GM23338 (cell line): ENCODE measurements at regions not wholly inside any gene's neighbourhood (a gene's known extent, or its start where the extent isn't known, plus 50 kb on each side); places are given as distances from the start of the nearest gene placed in this dataset.

Experiments used
- ATAC-seq: fragments of 200-7000 bp; cut with Tn5 transposase; 3 replicates; pipeline ENCODE4 v1.9.1; 2020
- DNase-seq: peaks from one replicate; pipeline ENCODE4 v3.0.0-alpha.2; 2015; ENCODE audit warnings: low spot score
- H2AFZ ChIP-seq: fragments of 200-600 bp; sonication (generic); 2 replicates; pipeline ENCODE4 v1.8.0; 2016; ENCODE audit warnings: antibody characterized with exemption, mild to moderate bottlenecking, moderate library complexity
- H3F3A ChIP-seq: fragments of 200-600 bp; sonication (generic); replicated peaks from 2 replicates; pipeline ENCODE4 v1.8.0; 2017; ENCODE audit warnings: antibody characterized with exemption, mixed run types, low read depth
- H3K27ac ChIP-seq: fragments of 200-600 bp; sonication (generic); 2 replicates; pipeline ENCODE4 v1.6.1; 2016; ENCODE audit warnings: low read depth
- H3K27me3 ChIP-seq: fragments of 200-600 bp; sonication (generic); 2 replicates; pipeline ENCODE4 v1.8.0; 2016; ENCODE audit warnings: mild to moderate bottlenecking, mixed run types, moderate library complexity; ENCODE audit not compliant: insufficient read depth
- H3K36me3 ChIP-seq: fragments of 200-600 bp; sonication (generic); 2 replicates; pipeline ENCODE4 v1.8.0; 2016; ENCODE audit warnings: mild to moderate bottlenecking; ENCODE audit not compliant: insufficient read depth
- H3K4me1 ChIP-seq: fragments of 200-600 bp; sonication (generic); 2 replicates; pipeline ENCODE4 v1.8.0; 2016; ENCODE audit warnings: mild to moderate bottlenecking, moderate library complexity; ENCODE audit not compliant: insufficient read depth
- H3K4me2 ChIP-seq: fragments of 200-600 bp; sonication (generic); 2 replicates; pipeline ENCODE4 v1.7.1; 2017; ENCODE audit warnings: mixed run types
- H3K4me3 ChIP-seq: fragments of 200-600 bp; sonication (generic); 2 replicates; pipeline ENCODE4 v1.6.1; 2016; ENCODE audit warnings: mixed run types
- H3K79me2 ChIP-seq: fragments of 200-600 bp; sonication (generic); replicated peaks from 2 replicates; pipeline ENCODE4 v1.8.0; 2017; ENCODE audit warnings: mild to moderate bottlenecking; ENCODE audit not compliant: insufficient read depth
- H3K9me2 ChIP-seq: fragments of 200-600 bp; sonication (generic); 2 replicates; pipeline ENCODE4 v1.8.0; 2017; ENCODE audit not compliant: insufficient read depth
- H4K20me1 ChIP-seq: fragments of 200-600 bp; sonication (generic); replicated peaks from 2 replicates; pipeline ENCODE4 v1.8.0; 2017; ENCODE audit warnings: mild to moderate bottlenecking; ENCODE audit not compliant: insufficient read depth
- H3K27ac Mint-ChIP-seq: 2 replicates; pipeline ENCODE4 v1.8.0; 2020; ENCODE audit warnings: inconsistent platforms, mild to moderate bottlenecking, moderate library complexity, mixed read lengths
- H3K27me3 Mint-ChIP-seq: 3 replicates; pipeline ENCODE4 v1.8.0; 2022; ENCODE audit warnings: low read depth, mild to moderate bottlenecking, moderate library complexity, mixed read lengths, inconsistent platforms; ENCODE audit not compliant: insufficient read depth, poor library complexity
- H3K36me3 Mint-ChIP-seq: 3 replicates; pipeline ENCODE4 v1.8.0; 2021; ENCODE audit warnings: low read depth, mild to moderate bottlenecking, inconsistent platforms, moderate library complexity, mixed read lengths
- H3K4me1 Mint-ChIP-seq: 3 replicates; pipeline ENCODE4 v1.8.0; 2020; ENCODE audit warnings: mild to moderate bottlenecking, inconsistent platforms, mixed read lengths
- H3K4me3 Mint-ChIP-seq: 3 replicates; pipeline ENCODE4 v1.8.0; 2021; ENCODE audit warnings: moderate library complexity, mild to moderate bottlenecking, inconsistent platforms, mixed read lengths
- H3K9me3 Mint-ChIP-seq: 3 replicates; pipeline ENCODE4 v1.8.0; 2020; ENCODE audit warnings: moderate library complexity, mild to moderate bottlenecking, inconsistent platforms, mixed read lengths
- CREB1 ChIP-seq: fragments of 250-450 bp; sonication (Bioruptor Pico); IDR thresholded peaks from 2 replicates; pipeline ENCODE4 v1.5.0; 2020; ENCODE audit warnings: low read depth, mild to moderate bottlenecking, moderate library complexity
- CTCF ChIP-seq, 2 experiments: fragments of 200-600 bp in 1 of 2; sonication (generic) in 1 of 2; conservative IDR thresholded peaks; 2 replicates each; pipeline versions ENCODE4 v1.5.1 to v1.6.1; 2016 to 2017; ENCODE audit warnings: antibody characterized with exemption in 2 of 2, low read depth in 2 of 2, mild to moderate bottlenecking in 2 of 2, moderate library complexity in 1 of 2
- ETS1 ChIP-seq: IDR thresholded peaks from 2 replicates; pipeline ENCODE4 v1.6.1; 2016; ENCODE audit warnings: antibody characterized with exemption
- JUNB ChIP-seq: IDR thresholded peaks from one replicate; pipeline ENCODE4 v1.6.1; 2016; ENCODE audit warnings: antibody characterized with exemption; ENCODE audit not compliant: unreplicated experiment
- NANOG ChIP-seq: IDR thresholded peaks from 2 replicates; pipeline ENCODE4 v1.6.1; 2016; ENCODE audit warnings: antibody characterized with exemption, borderline replicate concordance
- POLR2AphosphoS5 ChIP-seq: IDR thresholded peaks from 2 replicates; pipeline ENCODE4 v1.6.1; 2016; ENCODE audit warnings: antibody characterized with exemption, low read depth
- REST ChIP-seq: IDR thresholded peaks from one replicate; pipeline ENCODE4 v1.6.1; 2018; ENCODE audit warnings: antibody characterized with exemption; ENCODE audit not compliant: unreplicated experiment
- STAT1 ChIP-seq: IDR thresholded peaks from one replicate; pipeline ENCODE4 v1.6.1; 2016; ENCODE audit warnings: antibody characterized with exemption; ENCODE audit not compliant: unreplicated experiment
- ZNF114 ChIP-seq: fragments of 250-450 bp; sonication (Bioruptor Pico); IDR thresholded peaks from 2 replicates; pipeline ENCODE4 v1.5.0; 2020; ENCODE audit warnings: mild to moderate bottlenecking, moderate library complexity
- ZNF331 ChIP-seq: fragments of 250-450 bp; sonication (Bioruptor Pico); IDR thresholded peaks from 2 replicates; pipeline ENCODE4 v1.5.0; 2020; ENCODE audit warnings: low read depth, mild to moderate bottlenecking, moderate library complexity
- ZNF462 ChIP-seq: fragments of 250-450 bp; sonication (Bioruptor Pico); IDR thresholded peaks from 2 replicates; pipeline ENCODE4 v1.5.0; 2020; ENCODE audit warnings: mild to moderate bottlenecking, moderate library complexity

GRCh38 chr15:70463453-70463834 lies 299.9 kb downstream of the UACA start (continued):
- no peak for TF ChIP-seq REST
- no peak for TF ChIP-seq CREB1 (CRISPR knock-in tag)
- no peak for TF ChIP-seq POLR2AphosphoS5
- no peak for TF ChIP-seq NANOG
- TF ChIP-seq JUNB = no peak
- no peak for TF ChIP-seq CTCF (conservative IDR thresholded peaks at IDR 0.05; ENCODE audit: low read depth in 2 of 2)

GRCh38 chr15:70461992-70462391 lies 301.4 kb downstream of the UACA start:
- Mint-ChIP-seq H3K4me3 (no peak overlapping the region), H3K9me3 (no peaks in the 10 kb centered on the region), H3K36me3 (no peaks in the 10 kb centered on the region), H3K27me3 (peaks cover 2% of the 10 kb centered on the region), H3K27ac (no peak overlapping the region), H3K4me1 (no peaks in the 10 kb centered on the region)
- Histone ChIP-seq H3F3A (no peaks in the 10 kb centered on the region), H3K4me3 (no peak overlapping the region), H3K4me1 (no peaks in the 10 kb centered on the region), H3K36me3 (no peaks in the 10 kb centered on the region), H3K27ac (no peak overlapping the region), H3K27me3 (no peaks in the 10 kb centered on the region), H3K9me2 (no peaks in the 10 kb centered on the region), H4K20me1 (no peaks in the 10 kb centered on the region), H3K79me2 (no peaks in the 10 kb centered on the region), H2AFZ (no peak overlapping the region), H3K4me2 (no peak overlapping the region)
- no peak for ATAC-seq
- DNase-seq = no peak
- TF ChIP-seq CTCF (conservative IDR thresholded peaks at IDR 0.05; ENCODE audit: low read depth in 2 of 2) = no peak
- TF ChIP-seq STAT1 = no peak
- TF ChIP-seq ZNF462 (CRISPR knock-in tag) = no peak
- TF ChIP-seq POLR2AphosphoS5 = no peak
- TF ChIP-seq ZNF331 (CRISPR knock-in tag) = no peak
- TF ChIP-seq ETS1 = no peak
- TF ChIP-seq JUNB = no peak
- no peak for TF ChIP-seq NANOG
- TF ChIP-seq ZNF114 (CRISPR knock-in tag) = no peak
